ENCODE measurements at regions not wholly inside any gene's neighbourhood (a gene's known extent, or its start where the extent isn't known, plus 50 kb on each side); places are given as distances from the start of the nearest gene placed in this dataset.

DNA sequence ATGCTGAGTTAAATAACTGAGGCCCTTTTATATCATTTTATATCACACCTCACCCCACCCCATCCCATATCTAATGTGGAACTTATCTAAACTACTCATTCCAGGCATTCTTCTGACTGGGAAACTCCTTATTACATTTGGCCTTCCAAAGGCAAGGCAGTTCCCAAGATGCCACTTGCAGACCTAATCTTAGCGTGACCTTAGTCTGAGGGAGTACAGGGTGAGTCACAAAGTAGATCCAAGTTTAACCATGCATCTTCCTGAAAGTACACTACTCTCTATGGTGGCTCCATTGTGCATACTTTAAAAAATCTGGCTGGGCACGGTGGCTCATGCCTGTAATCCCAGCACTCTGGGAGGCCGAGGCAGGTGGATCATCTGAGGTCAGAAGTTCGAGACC is 353.6 kb upstream of the C1orf87 start:
- ATAC-seq (no peak), DNase-seq (ENCODE audit: low spot score) (no peak)
- Mint-ChIP-seq H3K27ac (no peak overlapping the region), H3K27me3 (ENCODE audit: low read depth) (no peaks in the 10 kb centered on the region), H3K4me3 (no peak overlapping the region), H3K36me3 (no peaks in the 10 kb centered on the region), H3K9me3 (peaks cover 11% of the 10 kb centered on the region), H3K4me1 (peaks cover 4% of the 10 kb centered on the region; the same call in 1 of the 2 replicates)
- TF ChIP-seq ZNF416 (CRISPR knock-in tag; IDR thresholded peaks at IDR 0.05): no peak
- TF ChIP-seq, protein P1, sequence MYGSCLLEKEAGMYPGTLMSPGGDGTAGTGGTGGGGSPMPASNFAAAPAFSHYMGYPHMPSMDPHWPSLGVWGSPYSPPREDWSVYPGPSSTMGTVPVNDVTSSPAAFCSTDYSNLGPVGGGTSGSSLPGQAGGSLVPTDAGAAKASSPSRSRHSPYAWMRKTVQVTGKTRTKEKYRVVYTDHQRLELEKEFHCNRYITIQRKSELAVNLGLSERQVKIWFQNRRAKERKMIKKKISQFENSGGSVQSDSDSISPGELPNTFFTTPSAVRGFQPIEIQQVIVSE (CRISPR knock-in tag; IDR thresholded peaks at IDR 0.05; ENCODE audit: borderline replicate concordance): no peak
- TF ChIP-seq, protein P2, sequence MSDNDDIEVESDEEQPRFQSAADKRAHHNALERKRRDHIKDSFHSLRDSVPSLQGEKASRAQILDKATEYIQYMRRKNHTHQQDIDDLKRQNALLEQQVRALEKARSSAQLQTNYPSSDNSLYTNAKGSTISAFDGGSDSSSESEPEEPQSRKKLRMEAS (CRISPR knock-in tag; IDR thresholded peaks at IDR 0.05): no peak
- CTCF ChIA-PET: no interaction called here
- POLR2A ChIA-PET: no interaction called here

DNA sequence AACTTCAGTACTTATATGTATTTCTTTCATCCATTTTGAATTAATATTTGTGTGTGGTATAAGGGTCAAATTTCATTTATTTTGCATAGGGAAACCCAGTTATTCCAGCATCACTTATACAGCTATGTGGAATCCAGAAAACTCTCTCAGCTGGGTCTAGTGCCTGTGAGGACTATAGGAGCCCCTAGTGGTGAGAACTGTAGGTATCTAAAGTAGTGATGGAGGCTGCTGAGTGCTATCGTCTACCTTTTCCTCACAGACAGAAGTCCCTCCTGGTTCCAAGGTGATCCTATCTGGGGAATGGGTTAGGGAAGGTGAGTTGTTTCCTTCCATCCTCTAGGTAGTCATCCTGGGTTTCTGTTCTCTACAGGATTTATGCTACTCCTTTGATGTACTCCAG is 352.0 kb upstream of the C1orf87 start:
- ChIA-PET CTCF (interaction anchor here (0.7 to 2.0 kb wide), 12 partner anchors 10 to 340 kb away, joined by 3 to 14 read pairs (median 4); no protein-coding TSS in a partner anchor), POLR2A (no interaction called here)
- no peak overlapping the region for H3K27ac Mint-ChIP-seq
- H3K4me3 Mint-ChIP-seq: no peak overlapping the region
- peaks cover 4% of the 10 kb centered on the region; the same call in 1 of the 2 replicates for H3K4me1 Mint-ChIP-seq
- TF ChIP-seq ZNF416 (CRISPR knock-in tag; IDR thresholded peaks at IDR 0.05): no peak
- no peak for TF ChIP-seq NFATC4 (CRISPR knock-in tag; IDR thresholded peaks at IDR 0.05)
- no peak for TF ChIP-seq EMX1 (CRISPR knock-in tag; IDR thresholded peaks at IDR 0.05)
- TF ChIP-seq ZNF232 (CRISPR knock-in tag; IDR thresholded peaks at IDR 0.05): no peak
- TF ChIP-seq, protein P3, sequence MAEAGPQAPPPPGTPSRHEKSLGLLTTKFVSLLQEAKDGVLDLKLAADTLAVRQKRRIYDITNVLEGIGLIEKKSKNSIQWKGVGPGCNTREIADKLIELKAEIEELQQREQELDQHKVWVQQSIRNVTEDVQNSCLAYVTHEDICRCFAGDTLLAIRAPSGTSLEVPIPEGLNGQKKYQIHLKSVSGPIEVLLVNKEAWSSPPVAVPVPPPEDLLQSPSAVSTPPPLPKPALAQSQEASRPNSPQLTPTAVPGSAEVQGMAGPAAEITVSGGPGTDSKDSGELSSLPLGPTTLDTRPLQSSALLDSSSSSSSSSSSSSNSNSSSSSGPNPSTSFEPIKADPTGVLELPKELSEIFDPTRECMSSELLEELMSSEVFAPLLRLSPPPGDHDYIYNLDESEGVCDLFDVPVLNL (CRISPR knock-in tag; IDR thresholded peaks at IDR 0.05; ENCODE audit: borderline replicate concordance, low read depth): no peak
- TF ChIP-seq, protein P4, sequence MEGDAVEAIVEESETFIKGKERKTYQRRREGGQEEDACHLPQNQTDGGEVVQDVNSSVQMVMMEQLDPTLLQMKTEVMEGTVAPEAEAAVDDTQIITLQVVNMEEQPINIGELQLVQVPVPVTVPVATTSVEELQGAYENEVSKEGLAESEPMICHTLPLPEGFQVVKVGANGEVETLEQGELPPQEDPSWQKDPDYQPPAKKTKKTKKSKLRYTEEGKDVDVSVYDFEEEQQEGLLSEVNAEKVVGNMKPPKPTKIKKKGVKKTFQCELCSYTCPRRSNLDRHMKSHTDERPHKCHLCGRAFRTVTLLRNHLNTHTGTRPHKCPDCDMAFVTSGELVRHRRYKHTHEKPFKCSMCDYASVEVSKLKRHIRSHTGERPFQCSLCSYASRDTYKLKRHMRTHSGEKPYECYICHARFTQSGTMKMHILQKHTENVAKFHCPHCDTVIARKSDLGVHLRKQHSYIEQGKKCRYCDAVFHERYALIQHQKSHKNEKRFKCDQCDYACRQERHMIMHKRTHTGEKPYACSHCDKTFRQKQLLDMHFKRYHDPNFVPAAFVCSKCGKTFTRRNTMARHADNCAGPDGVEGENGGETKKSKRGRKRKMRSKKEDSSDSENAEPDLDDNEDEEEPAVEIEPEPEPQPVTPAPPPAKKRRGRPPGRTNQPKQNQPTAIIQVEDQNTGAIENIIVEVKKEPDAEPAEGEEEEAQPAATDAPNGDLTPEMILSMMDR (IDR thresholded peaks at IDR 0.05): no peak
- no peak for TF ChIP-seq JUN (CRISPR knock-in tag; IDR thresholded peaks at IDR 0.05)
- no peak for TF ChIP-seq FOXK1 (CRISPR knock-in tag; IDR thresholded peaks at IDR 0.05)
- TF ChIP-seq, protein P5, sequence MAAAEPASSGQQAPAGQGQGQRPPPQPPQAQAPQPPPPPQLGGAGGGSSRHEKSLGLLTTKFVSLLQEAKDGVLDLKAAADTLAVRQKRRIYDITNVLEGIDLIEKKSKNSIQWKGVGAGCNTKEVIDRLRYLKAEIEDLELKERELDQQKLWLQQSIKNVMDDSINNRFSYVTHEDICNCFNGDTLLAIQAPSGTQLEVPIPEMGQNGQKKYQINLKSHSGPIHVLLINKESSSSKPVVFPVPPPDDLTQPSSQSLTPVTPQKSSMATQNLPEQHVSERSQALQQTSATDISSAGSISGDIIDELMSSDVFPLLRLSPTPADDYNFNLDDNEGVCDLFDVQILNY (CRISPR knock-in tag; IDR thresholded peaks at IDR 0.05): no peak
- TF ChIP-seq, protein P6, sequence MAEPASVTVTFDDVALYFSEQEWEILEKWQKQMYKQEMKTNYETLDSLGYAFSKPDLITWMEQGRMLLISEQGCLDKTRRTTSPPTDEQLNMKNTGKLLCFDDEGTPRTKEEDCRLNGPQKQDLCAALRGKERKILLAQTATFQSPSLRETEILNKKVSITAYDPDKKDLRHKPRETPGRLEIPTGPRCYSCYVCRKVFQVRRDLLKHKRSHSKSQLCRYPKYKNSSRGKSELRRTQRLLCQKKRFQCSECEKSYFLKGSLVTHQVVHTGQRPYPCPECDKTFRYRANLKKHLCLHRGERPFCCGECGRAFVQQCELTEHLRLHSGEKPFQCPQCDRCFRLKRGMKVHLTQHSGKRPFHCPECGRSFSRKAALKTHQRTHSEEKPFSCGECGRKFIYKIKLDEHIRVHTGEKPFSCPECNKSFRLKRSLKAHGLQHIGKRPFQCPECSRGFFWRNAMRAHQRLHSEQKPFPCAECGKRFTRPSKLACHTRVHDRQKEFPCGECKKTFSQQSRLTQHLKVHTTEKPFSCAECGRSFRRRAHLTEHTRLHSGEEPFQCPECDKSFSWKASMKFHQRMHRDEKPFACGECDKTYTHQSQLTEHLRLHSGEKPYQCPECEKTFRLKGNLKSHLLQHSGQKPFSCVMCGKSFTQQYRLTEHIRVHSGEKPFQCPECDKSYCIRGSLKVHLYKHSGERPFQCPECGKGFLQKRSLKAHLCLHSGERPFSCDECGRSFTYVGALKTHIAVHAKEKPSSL (CRISPR knock-in tag; conservative IDR thresholded peaks at IDR 0.05): no peak
- no peak for TF ChIP-seq RELA (CRISPR knock-in tag; IDR thresholded peaks at IDR 0.05; ENCODE audit: borderline replicate concordance)
- no peaks in the 10 kb centered on the region for H3K27me3 Mint-ChIP-seq (ENCODE audit: low read depth)
- ATAC-seq: peak; percentile 94
- no peaks in the 10 kb centered on the region; the same call in 1 of the 2 replicates for H3K36me3 Mint-ChIP-seq
- DNase-seq (ENCODE audit: low spot score): no peak
- H3K9me3 Mint-ChIP-seq: peaks cover 22% of the 10 kb centered on the region

DNA sequence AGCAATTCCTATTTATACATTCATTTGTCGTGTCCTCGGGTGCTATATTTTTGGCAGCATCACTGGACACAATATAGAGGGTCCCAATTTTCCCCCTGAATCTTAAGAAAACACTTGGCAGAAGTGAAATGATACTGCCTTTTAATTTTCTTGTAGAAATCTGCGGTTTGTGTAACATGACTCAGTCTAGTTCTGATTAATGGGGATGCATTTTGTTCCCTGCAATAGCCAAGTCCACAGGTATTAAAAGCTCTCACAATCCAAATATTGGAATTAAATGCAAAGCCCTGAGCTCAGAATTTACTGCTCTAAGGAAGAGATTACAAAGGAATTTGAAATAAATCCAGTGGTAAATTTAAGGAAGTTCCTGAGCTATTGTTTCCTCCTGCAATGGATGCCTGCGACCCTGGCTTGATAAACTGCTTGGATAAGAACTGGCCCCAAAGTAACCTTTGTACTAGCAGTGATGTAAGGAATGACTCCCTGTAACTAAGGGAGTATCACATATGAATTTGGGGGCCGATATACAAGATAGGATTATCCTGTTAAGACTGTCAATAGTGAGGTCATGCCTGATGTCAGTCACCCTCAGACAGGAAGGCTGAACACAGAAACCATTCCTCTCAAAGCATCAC is 349.7 kb upstream of the C1orf87 start:
- Mint-ChIP-seq H3K4me3 (no peak overlapping the region), H3K27ac (no peak overlapping the region), H3K9me3 (peaks cover 22% of the 10 kb centered on the region), H3K36me3 (no peaks in the 10 kb centered on the region; the same call in 1 of the 2 replicates), H3K4me1 (no peaks in the 10 kb centered on the region), H3K27me3 (ENCODE audit: low read depth) (no peaks in the 10 kb centered on the region)
- no peak for ATAC-seq
- TF ChIP-seq ZNF396 (CRISPR knock-in tag; IDR thresholded peaks at IDR 0.05; ENCODE audit: borderline replicate concordance): no peak
- TF ChIP-seq ETV6 (CRISPR knock-in tag; IDR thresholded peaks at IDR 0.05): no peak
- TF ChIP-seq JUN (CRISPR knock-in tag; IDR thresholded peaks at IDR 0.05): no peak
- TF ChIP-seq ATF1 (CRISPR knock-in tag; IDR thresholded peaks at IDR 0.05): no peak
- TF ChIP-seq, protein P7, sequence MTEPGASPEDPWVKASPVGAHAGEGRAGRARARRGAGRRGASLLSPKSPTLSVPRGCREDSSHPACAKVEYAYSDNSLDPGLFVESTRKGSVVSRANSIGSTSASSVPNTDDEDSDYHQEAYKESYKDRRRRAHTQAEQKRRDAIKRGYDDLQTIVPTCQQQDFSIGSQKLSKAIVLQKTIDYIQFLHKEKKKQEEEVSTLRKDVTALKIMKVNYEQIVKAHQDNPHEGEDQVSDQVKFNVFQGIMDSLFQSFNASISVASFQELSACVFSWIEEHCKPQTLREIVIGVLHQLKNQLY (CRISPR knock-in tag; IDR thresholded peaks at IDR 0.05): no peak
- ChIA-PET CTCF (no interaction called here), POLR2A (no interaction called here)
- DNase-seq (ENCODE audit: low spot score): no peak
